Fibroblast of villous mesenchyme (primary cell): ENCODE measurements at regions not wholly inside any gene's neighbourhood (a gene's known extent, or its start where the extent isn't known, plus 50 kb on each side); places are given as distances from the start of the nearest gene placed in this dataset.

ENCODE experiments used
- DNase-seq: peaks from one replicate; pipeline ENCODE4 v3.0.0-alpha.2; 2010; ENCODE audit warnings: low read depth
- H3K4me3 ChIP-seq: 2 replicates; pipeline ENCODE4 v1.5.1; 2011; ENCODE audit warnings: low read depth, mild to moderate bottlenecking, low read length
- TF ChIP-seq, protein P1 (sequence below): IDR thresholded peaks from 2 replicates; pipeline ENCODE4 v1.5.1; 2012; ENCODE audit warnings: low read depth, mild to moderate bottlenecking, low read length; ENCODE audit not compliant: insufficient read depth

- peak; percentile 33 for DNase-seq
- TF ChIP-seq, protein P1, sequence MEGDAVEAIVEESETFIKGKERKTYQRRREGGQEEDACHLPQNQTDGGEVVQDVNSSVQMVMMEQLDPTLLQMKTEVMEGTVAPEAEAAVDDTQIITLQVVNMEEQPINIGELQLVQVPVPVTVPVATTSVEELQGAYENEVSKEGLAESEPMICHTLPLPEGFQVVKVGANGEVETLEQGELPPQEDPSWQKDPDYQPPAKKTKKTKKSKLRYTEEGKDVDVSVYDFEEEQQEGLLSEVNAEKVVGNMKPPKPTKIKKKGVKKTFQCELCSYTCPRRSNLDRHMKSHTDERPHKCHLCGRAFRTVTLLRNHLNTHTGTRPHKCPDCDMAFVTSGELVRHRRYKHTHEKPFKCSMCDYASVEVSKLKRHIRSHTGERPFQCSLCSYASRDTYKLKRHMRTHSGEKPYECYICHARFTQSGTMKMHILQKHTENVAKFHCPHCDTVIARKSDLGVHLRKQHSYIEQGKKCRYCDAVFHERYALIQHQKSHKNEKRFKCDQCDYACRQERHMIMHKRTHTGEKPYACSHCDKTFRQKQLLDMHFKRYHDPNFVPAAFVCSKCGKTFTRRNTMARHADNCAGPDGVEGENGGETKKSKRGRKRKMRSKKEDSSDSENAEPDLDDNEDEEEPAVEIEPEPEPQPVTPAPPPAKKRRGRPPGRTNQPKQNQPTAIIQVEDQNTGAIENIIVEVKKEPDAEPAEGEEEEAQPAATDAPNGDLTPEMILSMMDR, result no peak
Measured at GRCh38 chr2:62568983-62569837, 63.2 kb upstream of the TMEM17 start.

DNA sequence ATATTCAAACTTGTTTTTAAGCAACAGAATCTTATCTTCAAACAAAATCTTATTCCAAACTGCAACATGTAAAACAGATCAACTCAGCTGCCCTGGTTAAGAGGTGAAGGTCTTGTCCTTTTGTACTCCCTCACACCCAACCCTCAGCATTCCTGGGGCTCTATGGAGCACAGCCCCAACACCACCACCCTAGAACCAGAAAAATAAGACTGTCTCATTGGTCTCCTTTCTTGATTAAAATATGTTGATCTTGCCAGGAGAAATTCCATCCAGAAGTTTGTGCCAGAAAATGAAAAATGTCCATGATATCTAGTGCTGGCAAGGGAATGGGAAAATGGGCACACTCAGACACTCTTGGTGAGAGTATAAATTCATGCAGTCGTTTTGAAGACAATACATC lies 62.1 kb upstream of the TMEM17 start:
- DNase-seq, result no peak
- TF ChIP-seq, protein P1, result no peak
- no peak overlapping the region for H3K4me3 ChIP-seq

More at GRCh38 chr2:62568983-62569837, 63.2 kb upstream of the TMEM17 start:
- H3K4me3 ChIP-seq, result no peak overlapping the region

DNA sequence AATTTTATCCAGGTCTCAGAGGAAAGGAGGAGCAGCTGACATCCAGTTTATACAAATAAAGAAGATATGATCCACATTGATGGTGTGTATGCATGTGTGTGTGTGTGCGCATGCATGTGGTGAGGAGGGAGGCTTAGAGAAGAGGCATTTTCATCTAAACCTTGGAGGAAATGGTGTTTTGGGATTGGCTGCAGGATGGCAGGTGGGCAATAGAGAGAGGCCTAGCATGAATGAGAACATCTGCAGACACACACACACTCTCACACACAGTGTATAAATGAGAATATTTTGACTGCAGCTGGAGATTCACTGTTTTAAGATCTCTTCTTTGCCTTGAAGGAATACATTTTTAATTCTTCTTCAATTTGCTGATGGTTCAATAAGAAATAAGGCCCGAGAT lies 61.7 kb upstream of the TMEM17 start:
- TF ChIP-seq, protein P1, result no peak
- DNase-seq, result no peak
- H3K4me3 ChIP-seq, result no peak overlapping the region

GRCh38 chr2:62566847-62567246 lies 60.9 kb upstream of the TMEM17 start:
- no peak overlapping the region for H3K4me3 ChIP-seq
- no peak for DNase-seq
- TF ChIP-seq, protein P1, result no peak

DNA sequence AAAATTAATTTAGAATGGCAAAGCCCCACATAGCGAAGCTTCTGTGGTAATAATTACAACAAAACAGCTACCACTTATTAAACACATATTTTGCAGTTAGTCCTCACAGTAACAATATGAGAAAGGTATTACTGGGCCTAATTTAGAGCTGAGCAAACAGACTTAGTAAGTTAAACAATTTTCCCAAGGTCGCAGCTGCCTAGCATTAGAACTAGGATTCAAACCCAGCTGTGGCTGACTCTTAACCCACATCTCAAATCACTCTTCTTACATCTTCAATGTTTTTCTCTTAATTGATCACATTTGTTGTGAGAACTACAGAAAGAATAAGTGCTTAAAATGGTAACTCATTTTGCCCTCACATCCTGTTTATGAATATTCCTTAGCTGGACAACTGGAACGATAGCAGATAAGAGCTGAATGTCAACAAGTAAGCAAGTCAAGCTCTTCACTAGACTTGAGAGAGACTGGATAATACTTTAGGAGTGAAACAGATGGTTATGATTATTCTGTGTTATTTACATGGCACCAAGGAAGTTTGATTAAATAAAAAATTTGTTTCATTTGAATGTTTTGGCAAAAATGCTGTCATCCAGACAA lies 59.4 kb upstream of the TMEM17 start:
- H3K4me3 ChIP-seq, result no peak overlapping the region
- TF ChIP-seq, protein P1, result no peak
- DNase-seq, result peak; percentile 39

- TF ChIP-seq, protein P1, result no peak
- H3K4me3 ChIP-seq, result no peak overlapping the region
- no peak for DNase-seq
Measured at GRCh38 chr2:62564380-62565137, 58.6 kb upstream of the TMEM17 start.
